Limb (tissue), 2 donors: ENCODE measurements at regions not wholly inside any gene's neighbourhood (a gene's known extent, or its start where the extent isn't known, plus 50 kb on each side); places are given as distances from the start of the nearest gene placed in this dataset.
"Not testable (repeated sequence)": the region's sequence is repeated elsewhere in the genome, so short reads cannot be mapped to it uniquely, and the experiment has no call there.

Experiments
- DNase-seq, 2 donors: peaks; one replicate each; pipeline ENCODE4 v3.0.0-alpha.2; 2016; ENCODE audit errors: extremely low spot score in 2 of 2

DNA sequence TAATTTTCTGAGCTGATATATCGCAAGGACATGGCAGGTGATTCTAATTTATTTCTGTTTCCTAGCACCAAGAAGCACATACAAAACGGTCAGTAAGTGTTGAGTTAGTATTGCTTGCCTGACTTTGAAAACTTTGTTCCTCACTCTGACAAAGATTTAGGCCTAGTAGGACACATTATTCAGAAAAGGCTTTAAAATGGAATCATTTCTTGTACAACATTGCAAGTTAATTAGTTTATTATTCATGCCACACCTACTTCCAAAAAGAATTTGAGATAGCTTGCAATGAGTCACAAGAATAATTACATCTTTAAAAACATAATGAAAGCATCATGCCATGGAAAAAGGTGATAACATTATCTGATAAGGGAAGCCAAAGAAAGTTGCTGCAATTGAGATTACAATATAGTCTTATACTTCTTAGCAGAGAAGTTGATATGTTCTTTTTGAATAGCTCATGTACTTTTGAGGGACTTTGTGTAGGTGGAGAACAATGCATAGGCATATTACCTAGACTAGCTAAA, 474.2 kb downstream of the KLF5 start:
- no peak for DNase-seq

DNA sequence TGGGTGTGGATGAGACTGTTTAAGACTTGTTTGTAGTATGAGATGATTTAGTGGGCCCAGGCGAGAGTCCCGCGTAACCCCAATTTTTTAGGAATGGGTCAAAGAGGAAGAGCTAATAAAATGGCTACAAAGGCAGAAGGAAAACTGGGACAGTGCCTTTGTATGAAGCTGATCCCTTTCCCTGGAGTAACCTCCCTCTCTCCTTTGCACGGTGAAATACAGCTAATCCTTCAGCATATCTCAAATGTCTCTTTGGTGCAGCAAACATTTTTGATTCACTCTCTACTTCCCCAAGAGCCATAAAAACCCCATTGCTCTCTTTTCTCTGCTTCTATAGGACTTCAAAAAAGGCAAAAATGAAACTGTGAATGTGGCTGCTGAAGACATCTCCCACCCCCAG, 473.8 kb downstream of the KLF5 start:
- no peak for DNase-seq

DNA sequence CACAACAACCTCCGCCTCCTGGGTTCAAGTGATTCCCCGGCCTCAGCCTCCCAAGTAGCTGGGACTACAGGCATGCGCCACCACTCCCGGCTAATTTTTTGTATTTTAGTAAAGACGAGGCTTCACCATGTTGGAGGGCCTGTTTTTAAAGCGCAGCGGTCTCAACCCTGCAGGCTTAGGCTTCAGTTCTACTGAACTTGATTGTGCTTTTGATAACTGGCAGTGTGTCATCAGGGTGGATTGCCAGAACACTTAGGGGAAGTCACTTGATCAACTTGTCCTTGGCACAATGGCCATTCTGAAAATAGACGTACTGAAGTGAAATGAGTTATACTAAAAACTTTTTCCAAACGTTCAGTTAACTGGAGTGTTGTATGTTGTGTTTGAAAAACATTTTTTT, 472.2 kb downstream of the KLF5 start:
- no peak for DNase-seq

DNA sequence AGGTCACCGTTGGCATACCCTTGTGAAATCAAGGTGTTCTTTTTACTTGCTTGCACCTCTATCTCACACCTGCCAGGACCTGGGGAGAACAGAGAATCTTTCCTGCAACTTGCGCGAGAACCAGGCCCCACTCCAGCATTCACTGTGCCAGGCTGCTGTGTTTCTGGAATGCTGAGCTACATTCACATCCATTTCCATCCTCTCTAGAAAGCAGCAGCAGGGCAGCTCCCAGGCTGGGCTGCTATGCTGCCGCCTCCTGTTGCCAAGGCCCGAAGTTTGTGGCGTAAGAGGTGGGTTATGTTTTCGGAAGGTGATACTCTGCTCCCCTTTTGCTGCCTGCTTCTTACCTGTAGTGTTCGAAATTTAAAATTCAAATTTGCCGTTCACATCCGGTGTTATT, 464.1 kb downstream of the KLF5 start:
- no peak for DNase-seq

DNA sequence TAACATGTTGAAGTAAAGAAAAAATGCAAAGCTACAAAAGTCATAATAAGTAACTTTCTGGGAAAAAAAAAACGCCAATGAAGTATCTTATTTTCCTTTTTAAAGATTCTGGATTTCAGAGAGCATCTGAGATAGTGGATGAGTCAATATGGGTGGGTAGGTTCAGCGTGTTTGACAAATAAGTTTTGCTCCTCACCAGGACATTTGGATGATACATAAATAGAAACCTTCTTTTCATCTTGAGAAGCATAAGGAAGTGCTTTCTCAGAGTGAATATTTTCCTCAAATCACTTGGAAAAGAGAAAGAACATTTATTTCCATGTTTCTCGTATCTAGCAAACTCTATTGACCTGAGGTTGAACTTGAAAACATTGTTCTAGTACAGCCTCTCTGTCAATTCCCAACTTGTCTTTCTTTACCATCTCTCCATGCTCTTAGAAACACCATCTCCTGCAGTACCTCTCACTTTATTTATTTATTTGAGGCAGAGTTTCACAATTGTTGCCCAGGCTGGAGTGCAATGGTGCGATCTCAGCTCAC, 463.2 kb downstream of the KLF5 start:
- no peak for DNase-seq

DNA sequence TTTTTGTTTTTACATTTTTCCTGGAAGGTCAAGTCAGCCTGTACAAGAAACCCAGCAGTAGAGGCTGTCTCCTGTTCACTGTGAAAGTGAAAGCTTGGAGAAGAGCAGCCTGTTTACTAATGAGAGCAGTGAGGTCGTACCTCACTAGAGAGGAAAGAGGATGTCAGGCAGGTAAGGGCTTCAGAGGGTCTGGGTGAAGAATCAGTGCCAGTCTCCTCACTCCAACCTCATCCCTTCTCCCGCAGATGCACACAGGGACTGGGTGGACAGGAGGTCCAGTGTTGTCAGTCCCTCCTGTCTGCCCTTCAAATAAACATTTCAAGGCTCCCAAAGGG, 462.5 kb downstream of the KLF5 start:
- DNase-seq = no peak

DNA sequence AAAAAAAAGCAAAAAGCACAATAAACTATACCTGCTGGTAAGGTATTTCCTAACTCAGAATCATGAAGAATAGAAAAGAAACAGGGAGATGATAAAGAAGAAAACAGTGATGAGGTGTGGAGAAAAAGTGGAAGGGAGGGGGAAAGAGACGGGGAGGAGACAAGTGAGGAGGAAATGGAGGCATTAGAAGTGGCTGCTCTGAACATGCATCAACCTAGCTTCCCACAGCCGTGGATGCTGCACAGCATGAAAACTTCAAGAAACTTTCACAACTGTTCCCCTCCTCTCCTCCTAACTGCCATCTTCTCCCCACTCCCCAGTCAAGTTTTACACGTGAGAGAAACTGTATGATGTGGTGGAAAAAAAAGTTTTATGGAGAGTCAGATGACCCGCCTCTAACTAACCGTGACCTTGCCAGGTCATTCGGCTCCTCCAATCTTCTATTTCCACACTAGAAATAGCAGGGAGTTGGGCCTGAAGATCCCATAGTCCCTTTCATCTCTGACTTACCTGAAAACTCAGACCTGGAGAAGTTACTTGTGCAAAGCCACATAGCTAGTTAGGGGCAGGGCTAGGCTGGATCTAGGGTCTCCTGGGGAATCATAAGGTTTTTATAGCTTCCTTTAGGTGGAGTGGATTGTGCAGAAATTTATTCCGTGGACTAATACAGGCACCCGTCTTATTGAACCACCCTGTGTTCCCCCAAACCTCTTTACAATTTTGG, 461.9 kb downstream of the KLF5 start:
- no peak for DNase-seq

DNA sequence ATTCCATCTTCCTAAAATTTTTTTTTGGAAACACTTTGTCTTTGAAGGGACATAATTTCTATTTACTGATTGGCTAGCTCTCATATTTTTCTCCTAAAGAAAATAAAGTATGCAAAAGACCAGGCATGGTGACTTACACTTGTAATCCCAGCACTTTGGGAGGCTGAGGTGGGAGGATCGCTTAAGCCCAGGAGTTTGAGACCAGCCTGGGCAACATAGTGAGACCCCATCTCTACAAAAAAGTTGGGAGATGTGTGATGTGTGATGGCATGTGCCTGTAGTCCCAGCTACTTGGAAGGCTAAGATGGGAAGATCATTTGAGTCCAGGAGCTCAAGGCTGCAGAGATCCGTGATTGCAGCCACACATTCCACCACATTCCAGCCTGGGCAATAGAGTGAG, 461.3 kb downstream of the KLF5 start:
- not testable (repeated sequence) for DNase-seq

DNA sequence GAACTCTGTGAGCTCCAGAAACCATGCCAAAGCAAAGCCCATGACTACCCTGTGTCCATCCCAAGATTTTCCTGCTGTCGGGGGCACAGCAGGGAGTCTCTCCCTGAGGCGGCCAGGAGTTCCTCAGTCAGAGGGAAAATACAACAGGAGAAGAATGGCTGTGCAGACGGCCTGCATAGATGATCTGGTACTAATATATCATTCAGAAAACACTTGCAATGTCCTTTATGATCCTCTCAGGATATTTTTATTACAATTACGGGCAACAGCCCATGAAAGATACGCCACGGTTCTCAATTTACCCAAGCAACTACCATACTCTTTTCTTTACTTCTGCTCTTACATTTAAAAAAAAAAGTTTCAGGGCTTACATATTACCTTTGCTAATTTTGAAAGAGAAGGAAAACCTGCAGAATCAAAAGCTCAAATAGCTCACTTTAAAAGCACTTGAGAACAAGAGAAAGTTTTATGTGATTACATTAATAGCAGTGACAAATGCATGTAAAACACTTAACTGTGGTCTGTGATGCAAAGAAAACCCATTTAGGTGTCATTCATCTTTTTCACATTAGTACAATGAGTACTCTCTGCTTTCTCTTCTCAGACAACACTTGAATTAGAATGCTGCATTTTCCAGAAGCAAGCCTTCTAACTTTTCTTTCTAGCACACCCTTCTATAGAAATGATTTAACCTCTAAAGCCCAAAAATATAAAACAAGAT, 460.8 kb downstream of the KLF5 start:
- DNase-seq = no peak

DNA sequence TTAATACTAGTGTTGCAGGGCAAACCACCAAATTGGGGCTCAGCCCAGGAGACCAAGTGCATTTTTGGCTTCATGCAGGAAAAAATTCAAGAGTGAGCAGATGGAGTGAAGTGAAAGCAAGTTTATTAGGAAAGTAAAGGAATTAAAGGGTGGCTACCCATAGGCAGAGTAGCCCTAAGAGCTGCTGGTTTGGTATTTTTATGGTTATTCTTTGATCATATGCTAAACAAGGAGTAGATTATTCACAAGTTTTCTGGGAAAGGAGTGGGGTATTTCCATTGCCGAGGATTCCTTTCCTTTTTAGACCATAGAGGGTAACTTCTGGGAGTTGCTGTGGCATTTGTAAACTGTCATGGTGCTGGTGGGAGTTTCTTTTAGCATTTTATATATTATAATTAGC, 459.0 kb downstream of the KLF5 start:
- no peak for DNase-seq

DNA sequence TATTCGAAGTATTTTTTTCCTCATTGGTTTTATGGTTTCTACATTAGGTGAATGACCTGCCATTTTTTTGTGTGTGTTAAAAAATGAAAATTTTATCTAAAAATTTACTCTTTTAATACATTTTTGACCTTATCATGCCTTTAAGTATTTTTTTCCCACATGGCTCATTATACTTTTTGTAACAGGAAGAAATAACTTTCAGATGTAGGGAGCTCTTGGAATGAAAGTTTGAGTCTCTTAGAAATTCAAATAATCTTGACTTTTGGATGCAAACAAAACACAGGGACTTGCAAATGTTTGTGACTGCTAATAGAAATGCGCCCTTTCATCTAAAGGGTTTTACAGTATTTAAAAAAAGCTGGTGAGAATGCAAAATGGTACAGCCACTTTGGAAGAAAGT, 457.9 kb downstream of the KLF5 start:
- no peak for DNase-seq

DNA sequence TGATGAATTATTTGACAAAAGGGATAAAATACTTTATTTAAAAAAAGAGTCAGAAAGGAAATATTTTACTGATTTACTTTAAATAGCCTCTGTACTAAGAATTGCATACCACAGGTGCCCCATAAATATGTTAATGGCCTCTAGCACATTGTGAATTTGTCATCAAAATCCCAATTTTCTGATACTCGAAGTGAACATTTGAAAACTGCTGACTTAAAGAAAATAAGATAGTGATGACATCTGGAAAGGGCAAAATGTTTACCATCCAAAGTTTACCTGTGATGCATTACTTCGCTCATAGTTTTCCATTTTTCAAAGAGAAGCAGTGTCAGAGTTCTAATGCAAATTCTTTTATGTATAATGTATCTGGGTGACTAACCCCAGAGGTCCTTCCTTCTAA, 455.4 kb downstream of the KLF5 start:
- DNase-seq = no peak

DNA sequence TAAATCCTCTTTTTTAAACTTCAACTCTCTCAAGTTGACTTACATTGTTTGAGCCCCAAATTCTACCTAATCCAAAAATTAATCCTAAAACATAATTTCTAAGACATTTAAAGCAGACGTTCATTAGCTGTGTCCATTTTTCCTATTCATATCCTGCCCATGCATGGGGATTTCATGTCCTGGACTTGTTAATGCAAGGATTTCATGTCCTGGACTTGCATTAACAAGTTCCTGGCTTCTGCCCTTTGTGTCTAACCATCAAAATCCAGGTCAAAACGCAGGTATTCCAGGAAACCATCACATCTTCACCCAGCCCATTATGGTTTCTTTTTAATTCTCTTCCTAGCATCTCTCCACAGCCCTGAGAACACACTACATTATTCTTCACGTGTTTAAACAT, 454.9 kb downstream of the KLF5 start:
- no peak for DNase-seq

DNA sequence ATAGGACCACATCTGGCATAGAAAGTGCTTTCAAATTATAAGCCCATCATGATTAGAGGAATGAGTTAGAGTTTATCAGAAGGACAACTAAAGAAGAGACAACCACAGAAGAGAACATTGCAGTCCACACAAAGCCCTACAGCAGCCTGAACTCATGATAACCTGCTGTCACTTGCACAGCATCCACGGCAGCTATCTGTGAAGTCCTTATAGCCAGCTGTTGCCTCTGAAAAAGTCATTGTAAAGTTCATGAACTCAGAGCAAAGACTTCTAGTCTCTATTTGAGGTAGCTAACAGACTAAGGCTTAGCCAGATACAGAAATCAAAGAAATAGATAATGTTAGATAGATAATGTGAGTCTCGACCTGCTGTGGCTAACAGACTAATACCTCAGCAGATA, 450.0 kb downstream of the KLF5 start:
- no peak for DNase-seq

DNA sequence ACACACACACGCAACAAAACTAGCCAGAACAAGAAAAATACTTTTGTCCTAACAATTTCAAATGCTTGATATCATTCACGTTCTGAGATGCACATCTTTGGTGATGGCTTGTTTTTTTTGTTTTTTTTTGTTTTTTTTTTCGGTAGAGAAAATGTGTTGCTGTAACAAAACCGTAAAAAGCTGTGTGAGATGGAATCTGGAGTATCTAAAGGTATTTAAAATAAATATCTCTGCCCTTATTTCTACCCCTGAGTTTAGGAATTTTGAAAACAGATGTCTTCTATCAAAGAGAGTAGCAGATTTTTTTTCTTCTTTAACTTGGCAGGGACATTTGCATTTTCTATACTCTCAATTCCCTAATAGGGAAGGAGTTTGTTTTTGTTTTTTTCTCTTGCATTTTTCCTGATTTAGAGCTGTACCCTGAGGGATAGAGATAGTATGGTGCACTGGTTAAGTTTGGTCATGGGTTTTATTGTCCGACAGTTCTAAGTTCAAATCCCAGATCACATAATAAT, 446.6 kb downstream of the KLF5 start:
- peak in 1 of 2 donors; percentile 44 for DNase-seq

DNA sequence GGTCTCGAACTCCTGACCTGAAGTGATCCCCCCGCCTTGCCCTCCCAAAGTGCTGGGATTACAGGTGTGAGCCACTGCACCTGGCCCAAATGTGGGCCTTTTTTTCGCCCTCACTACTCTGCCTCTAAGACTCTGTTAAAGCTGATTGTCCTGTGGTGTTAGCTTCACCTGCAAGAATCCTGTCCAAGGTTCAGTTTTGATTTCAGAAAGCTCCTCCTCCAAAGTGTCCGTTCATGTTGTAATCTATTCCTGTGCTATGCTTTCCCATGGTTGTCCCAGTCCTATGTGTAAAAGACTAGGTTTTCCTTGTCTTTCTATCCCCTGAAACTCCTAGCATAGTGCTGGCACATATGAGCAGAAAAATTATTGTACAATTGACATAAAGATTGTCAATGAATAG, 440.9 kb downstream of the KLF5 start:
- DNase-seq = no peak

DNA sequence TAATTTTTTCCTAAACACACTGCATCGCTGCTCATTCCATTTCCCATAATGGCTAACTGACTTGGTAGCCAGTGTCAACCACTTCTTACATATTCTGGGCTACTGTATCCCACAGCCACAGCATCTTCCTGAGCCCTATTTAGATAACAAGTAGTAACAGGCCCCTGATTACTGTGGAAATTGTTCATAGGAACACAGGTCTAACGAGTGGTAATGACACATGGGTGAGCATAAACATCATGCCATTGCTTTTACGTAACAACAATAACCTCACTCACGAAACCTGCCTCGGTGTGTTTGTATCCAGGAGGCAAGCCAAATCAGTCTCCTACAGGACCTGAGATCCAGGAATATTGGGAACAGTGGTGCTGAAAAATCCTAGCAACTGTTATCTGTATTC, 438.6 kb downstream of the KLF5 start:
- no peak for DNase-seq

DNA sequence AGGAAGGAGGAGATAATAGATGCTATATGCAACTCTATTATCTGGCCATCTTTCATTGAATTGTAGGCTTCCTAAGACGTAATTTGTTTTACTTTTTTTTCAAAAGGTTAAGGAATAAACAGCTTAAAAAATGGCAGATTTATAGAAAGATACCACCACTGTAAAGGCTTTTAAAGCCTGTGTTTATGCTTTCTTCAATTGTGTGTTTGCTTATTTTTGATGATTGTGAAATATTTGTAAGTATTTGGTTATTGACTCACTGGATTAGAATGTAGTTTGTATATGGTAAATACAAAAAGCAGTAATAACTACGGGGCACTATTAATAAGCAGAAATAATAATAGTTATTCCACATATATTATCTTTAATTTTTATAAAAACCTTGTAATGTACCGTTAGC, 437.9 kb downstream of the KLF5 start:
- DNase-seq = no peak

DNA sequence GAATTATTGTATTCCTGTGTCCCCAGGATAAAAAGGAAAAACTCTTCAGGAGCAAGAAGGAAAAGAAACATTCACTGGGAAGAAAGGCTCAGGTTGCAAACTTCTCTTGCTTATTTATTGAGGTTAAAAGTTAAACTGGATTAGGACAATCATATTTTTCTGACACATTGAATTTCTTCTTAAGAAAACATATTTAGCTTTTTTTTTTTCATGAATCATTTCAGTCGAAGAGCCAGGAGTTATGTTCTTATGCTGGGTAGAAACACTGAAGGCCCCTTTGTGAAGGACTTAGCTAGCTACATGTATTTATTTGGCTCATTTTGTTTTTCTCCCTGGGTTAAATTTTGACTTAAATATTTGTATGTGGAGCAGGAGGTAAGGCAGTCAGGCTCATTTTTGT, 434.0 kb downstream of the KLF5 start:
- DNase-seq = no peak

DNA sequence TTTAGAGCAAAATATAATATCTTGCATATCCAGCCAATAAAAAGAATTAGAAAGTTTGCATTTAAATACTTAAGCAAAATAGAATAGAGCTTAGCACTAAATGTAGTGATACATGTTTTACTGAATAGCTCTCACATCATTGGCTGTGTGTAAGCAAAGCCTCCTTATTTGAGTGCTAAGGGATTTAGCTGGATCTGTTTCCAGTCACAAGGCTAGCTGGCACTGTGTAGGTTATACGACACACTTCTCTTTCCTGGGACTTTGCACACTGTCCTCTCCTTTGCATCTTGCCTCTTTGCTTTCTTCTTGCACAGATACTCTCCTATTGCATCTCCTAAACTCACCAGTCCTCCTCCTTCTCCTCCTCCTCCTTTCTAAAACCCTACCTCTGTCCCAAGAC, 423.8 kb downstream of the KLF5 start:
- DNase-seq = no peak

DNA sequence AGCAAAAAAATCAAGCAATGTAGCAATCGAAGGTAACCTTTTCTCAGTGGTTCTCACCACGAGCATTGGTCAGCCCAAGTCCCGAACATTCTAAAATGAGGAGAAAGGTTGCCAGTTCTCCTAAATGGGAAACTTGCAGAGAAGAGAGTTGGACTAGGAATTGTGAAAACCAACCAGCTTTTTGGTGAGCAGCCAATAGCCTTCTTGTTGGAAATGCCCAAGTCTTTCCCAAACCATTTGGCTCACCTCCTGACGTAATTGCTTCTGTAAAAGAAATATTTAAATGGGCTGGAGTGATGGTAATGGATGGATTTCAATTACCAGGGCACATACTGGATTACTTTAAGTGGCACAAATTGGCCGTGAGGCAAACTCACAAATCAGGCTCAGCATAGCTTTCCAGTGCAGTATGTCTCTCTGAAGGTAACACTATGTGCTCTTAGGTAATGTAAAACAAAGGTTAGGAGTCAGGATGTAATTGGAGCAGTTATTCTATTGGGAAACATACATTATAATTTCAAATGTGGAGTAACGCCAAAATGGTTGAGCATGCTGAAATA, 423.2 kb downstream of the KLF5 start:
- no peak for DNase-seq

DNA sequence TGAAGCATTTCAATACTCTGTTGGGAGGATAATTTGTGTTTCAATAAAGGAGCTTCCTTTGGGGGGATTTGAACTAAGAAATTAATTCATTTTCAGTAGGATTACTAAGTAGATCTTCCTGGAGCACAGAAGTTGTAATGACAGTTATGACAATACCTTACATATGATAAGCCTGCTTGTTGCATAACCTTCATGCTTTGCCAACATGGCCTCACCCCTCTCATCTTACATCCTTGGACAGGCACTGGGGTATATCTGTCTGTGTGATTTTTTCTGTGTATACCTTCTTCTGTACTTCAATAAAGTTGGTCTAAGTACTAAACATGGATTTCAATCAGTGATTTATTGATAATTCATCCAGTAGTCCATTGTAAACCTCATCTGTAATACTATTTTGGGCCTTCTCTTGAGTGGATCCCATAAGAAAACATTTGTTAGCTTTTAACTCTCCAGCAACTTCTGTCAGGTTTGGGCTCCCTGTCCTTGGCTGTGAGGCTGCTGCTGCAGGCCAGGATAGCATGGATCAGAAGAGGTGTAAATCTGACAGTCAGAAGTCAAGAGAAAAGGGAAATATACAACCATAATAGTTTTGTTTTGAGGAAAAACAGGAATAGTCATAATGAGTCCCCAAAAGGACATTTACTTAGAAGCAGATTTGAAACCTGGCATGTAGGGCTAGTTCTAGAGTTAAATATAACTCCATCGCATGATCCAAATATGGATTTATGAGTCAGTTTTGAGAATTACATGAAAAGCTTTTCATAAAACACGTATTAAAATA, 422.2 kb downstream of the KLF5 start:
- DNase-seq = peak in 1 of 2 donors; percentile 10
